ENCODE measurements at regions not wholly inside any gene's neighbourhood (a gene's known extent, or its start where the extent isn't known, plus 50 kb on each side); places are given as distances from the start of the nearest gene placed in this dataset.

DNA sequence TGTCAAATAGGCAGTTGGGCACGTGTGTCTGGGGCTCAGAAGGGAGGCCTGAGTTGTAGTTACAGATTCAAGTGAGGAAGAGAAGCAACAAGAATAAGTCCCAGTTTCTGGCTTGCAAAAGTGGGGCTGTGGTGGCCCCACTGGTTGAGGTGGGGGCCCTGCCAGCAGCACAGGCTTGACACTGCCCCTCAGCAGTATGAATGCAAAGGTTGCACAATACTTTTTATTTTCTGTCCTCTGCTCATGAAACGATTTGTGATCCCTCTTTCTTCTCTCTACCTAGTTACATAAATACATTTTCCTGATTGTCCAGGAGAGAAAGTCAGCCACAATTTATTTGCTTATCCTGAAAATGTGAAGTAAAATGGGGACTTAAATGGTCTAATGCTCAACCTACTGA, 577.8 kb downstream of the AACS start:
- Histone ChIP-seq H3K9me3 (ENCODE audit: severe bottlenecking) (no peaks in the 10 kb centered on the region), H3K27ac (ENCODE audit: poor library complexity, severe bottlenecking) (no peak overlapping the region), H3K36me3 (ENCODE audit: low read depth) (no peaks in the 10 kb centered on the region), H3K27me3 (ENCODE audit: insufficient read depth, poor library complexity, severe bottlenecking) (peaks cover 3% of the 10 kb centered on the region), H3K4me3 (ENCODE audit: severe bottlenecking) (no peak overlapping the region), H3K4me1 (ENCODE audit: insufficient read depth, poor library complexity, severe bottlenecking) (no peaks in the 10 kb centered on the region)
- no peak for ATAC-seq (ENCODE audit: low read depth)
- no peak for DNase-seq (ENCODE audit: low spot score)
- TF ChIP-seq, protein P1, sequence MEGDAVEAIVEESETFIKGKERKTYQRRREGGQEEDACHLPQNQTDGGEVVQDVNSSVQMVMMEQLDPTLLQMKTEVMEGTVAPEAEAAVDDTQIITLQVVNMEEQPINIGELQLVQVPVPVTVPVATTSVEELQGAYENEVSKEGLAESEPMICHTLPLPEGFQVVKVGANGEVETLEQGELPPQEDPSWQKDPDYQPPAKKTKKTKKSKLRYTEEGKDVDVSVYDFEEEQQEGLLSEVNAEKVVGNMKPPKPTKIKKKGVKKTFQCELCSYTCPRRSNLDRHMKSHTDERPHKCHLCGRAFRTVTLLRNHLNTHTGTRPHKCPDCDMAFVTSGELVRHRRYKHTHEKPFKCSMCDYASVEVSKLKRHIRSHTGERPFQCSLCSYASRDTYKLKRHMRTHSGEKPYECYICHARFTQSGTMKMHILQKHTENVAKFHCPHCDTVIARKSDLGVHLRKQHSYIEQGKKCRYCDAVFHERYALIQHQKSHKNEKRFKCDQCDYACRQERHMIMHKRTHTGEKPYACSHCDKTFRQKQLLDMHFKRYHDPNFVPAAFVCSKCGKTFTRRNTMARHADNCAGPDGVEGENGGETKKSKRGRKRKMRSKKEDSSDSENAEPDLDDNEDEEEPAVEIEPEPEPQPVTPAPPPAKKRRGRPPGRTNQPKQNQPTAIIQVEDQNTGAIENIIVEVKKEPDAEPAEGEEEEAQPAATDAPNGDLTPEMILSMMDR (IDR thresholded peaks at IDR 0.05; ENCODE audit: poor library complexity, severe bottlenecking) = no peak

DNA sequence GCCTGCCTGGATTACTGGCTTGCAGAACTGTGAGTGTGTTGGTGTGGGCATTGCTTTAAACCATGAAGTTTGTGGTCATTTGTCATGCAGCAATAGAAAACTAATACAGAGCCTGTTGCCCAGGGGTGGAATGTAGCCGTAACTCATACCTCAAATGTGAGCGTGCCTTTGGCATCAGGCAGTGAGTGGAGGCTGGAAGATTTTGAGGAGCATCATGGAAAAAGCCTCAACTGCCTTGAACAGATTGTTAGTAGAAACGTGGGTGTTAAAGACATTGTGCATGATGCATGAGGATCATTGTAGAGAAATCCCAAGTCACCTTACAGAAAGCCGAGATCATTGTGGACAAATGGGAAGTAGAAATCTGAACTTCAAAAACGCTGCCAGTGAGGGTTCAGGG, 580.5 kb downstream of the AACS start:
- DNase-seq (ENCODE audit: low spot score) = no peak
- H3K27ac ChIP-seq (ENCODE audit: poor library complexity, severe bottlenecking) = no peak overlapping the region
- no peak overlapping the region for H3K4me3 ChIP-seq (ENCODE audit: severe bottlenecking)
- TF ChIP-seq, protein P1 (IDR thresholded peaks at IDR 0.05; ENCODE audit: poor library complexity, severe bottlenecking) = no peak
- H3K36me3 ChIP-seq (ENCODE audit: low read depth) = no peaks in the 10 kb centered on the region
- H3K27me3 ChIP-seq (ENCODE audit: insufficient read depth, poor library complexity, severe bottlenecking) = no peaks in the 10 kb centered on the region
- no peaks in the 10 kb centered on the region for H3K9me3 ChIP-seq (ENCODE audit: severe bottlenecking)
- no peaks in the 10 kb centered on the region for H3K4me1 ChIP-seq (ENCODE audit: insufficient read depth, poor library complexity, severe bottlenecking)
- no peak for ATAC-seq (ENCODE audit: low read depth)

DNA sequence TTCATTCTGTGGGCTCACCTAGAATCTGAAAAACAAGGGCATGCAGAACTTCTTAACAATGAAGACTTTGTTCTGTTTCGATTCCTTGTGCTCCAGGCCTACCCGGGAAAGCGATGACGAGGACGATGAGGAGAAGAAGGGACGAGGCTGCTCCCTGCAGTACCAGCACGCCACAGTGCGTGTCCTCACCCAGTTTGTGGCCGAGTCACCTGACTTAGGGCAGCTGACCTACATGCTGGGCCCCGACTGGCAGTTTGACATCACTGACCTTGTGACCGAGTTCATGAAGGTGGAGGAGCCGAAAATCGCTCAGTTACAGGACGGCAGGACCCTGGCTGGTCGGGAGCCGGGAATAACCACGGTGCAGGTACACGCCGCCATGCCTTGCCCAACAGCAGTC, 585.4 kb downstream of the AACS start:
- ATAC-seq (ENCODE audit: low read depth) (no peak), DNase-seq (ENCODE audit: low spot score) (no peak)
- no peaks in the 10 kb centered on the region for H3K27me3 ChIP-seq (ENCODE audit: insufficient read depth, poor library complexity, severe bottlenecking)
- no peak overlapping the region for H3K27ac ChIP-seq (ENCODE audit: poor library complexity, severe bottlenecking)
- H3K9me3 ChIP-seq (ENCODE audit: severe bottlenecking) = no peaks in the 10 kb centered on the region
- no peaks in the 10 kb centered on the region for H3K36me3 ChIP-seq (ENCODE audit: low read depth)
- TF ChIP-seq, protein P1 (IDR thresholded peaks at IDR 0.05; ENCODE audit: poor library complexity, severe bottlenecking) = no peak
- H3K4me1 ChIP-seq (ENCODE audit: insufficient read depth, poor library complexity, severe bottlenecking) = no peaks in the 10 kb centered on the region
- H3K4me3 ChIP-seq (ENCODE audit: severe bottlenecking) = no peak overlapping the region

GRCh38 chr12:125651625-125652024, 586.4 kb downstream of the AACS start:
- TF ChIP-seq, protein P1 (IDR thresholded peaks at IDR 0.05; ENCODE audit: poor library complexity, severe bottlenecking) = no peak
- H3K4me1 ChIP-seq (ENCODE audit: insufficient read depth, poor library complexity, severe bottlenecking) = no peaks in the 10 kb centered on the region
- no peaks in the 10 kb centered on the region for H3K27me3 ChIP-seq (ENCODE audit: insufficient read depth, poor library complexity, severe bottlenecking)
- DNase-seq (ENCODE audit: low spot score) (no peak), ATAC-seq (ENCODE audit: low read depth) (no peak)
- no peak overlapping the region for H3K4me3 ChIP-seq (ENCODE audit: severe bottlenecking)
- H3K9me3 ChIP-seq (ENCODE audit: severe bottlenecking) = no peaks in the 10 kb centered on the region
- H3K27ac ChIP-seq (ENCODE audit: poor library complexity, severe bottlenecking) = no peak overlapping the region
- no peaks in the 10 kb centered on the region for H3K36me3 ChIP-seq (ENCODE audit: low read depth)

DNA sequence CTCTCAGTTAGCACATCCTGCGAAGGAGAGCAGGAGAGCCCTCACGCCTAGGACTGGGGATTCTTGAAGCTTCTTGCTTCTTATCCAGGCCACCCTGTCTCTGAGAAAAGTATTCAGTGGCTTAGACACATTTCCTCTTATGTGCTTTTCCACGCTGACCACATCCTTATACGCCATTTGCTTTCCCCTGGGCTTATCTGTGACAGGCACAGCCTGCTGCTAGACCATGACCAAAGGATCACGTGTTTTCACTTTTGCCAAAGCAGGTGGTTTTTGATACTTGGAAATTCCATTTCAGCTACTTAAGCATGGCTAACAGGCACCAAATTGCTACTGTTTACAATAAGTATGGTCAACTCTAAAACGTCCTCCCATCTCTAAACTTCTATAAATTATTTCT, 587.4 kb downstream of the AACS start:
- DNase-seq (ENCODE audit: low spot score) (no peak), ATAC-seq (ENCODE audit: low read depth) (no peak)
- no peak overlapping the region for H3K27ac ChIP-seq (ENCODE audit: poor library complexity, severe bottlenecking)
- H3K36me3 ChIP-seq (ENCODE audit: low read depth) = no peaks in the 10 kb centered on the region
- TF ChIP-seq, protein P1 (IDR thresholded peaks at IDR 0.05; ENCODE audit: poor library complexity, severe bottlenecking) = no peak
- H3K27me3 ChIP-seq (ENCODE audit: insufficient read depth, poor library complexity, severe bottlenecking) = no peaks in the 10 kb centered on the region
- no peaks in the 10 kb centered on the region for H3K9me3 ChIP-seq (ENCODE audit: severe bottlenecking)
- H3K4me1 ChIP-seq (ENCODE audit: insufficient read depth, poor library complexity, severe bottlenecking) = no peaks in the 10 kb centered on the region
- H3K4me3 ChIP-seq (ENCODE audit: severe bottlenecking) = no peak overlapping the region
